SK-N-SH (cell line): ENCODE measurements at regions not wholly inside any gene's neighbourhood (a gene's known extent, or its start where the extent isn't known, plus 50 kb on each side); places are given as distances from the start of the nearest gene placed in this dataset.

Experiments
- CHD2 ChIP-seq: fragments of 150-350 bp; IDR thresholded peaks from 2 replicates; pipeline ENCODE4 v1.6.1; 2018; ENCODE audit warnings: low read length; ENCODE audit not compliant: partially characterized antibody
- CTCF ChIP-seq: fragments of 200-600 bp; sonication (generic); IDR thresholded peaks from 2 replicates; pipeline ENCODE4 v1.6.1; 2017; ENCODE audit warnings: antibody characterized with exemption, mild to moderate bottlenecking, moderate library complexity
- ELF1 ChIP-seq: IDR thresholded peaks from 2 replicates; pipeline ENCODE4 v1.4.0; 2012
- EP300 ChIP-seq, 2 experiments: IDR thresholded peaks; 2 replicates each; pipeline versions ENCODE4 v1.4.0 to v1.6.1; 2012; ENCODE audit warnings: borderline replicate concordance in 1 of 2, low read depth in 1 of 2, low read length in 1 of 2
- EZH2phosphoT487 ChIP-seq: fragments of 200-600 bp; sonication (generic); IDR thresholded peaks from 2 replicates; pipeline ENCODE4 v1.6.1; 2017; ENCODE audit warnings: low read depth, mixed run types, mild to moderate bottlenecking, antibody characterized with exemption, moderate library complexity, borderline replicate concordance
- FOSL2 ChIP-seq: IDR thresholded peaks from 2 replicates; pipeline ENCODE4 v1.4.0; 2012; ENCODE audit warnings: low read depth, mild to moderate bottlenecking, moderate library complexity, borderline replicate concordance
- GATA2 ChIP-seq: sonication (generic); formaldehyde crosslinking; IDR thresholded peaks from 2 replicates; pipeline ENCODE4 v1.5.0; 2020; ENCODE audit warnings: mild to moderate bottlenecking, missing genetic modification reagents
- MAX ChIP-seq: IDR thresholded peaks from 2 replicates; pipeline ENCODE4 v1.4.0; 2012; ENCODE audit warnings: low read depth
- POLR2AphosphoS5 ChIP-seq: IDR thresholded peaks from 2 replicates; pipeline ENCODE4 v1.6.1; 2012; ENCODE audit warnings: low read depth, low read length
- REST ChIP-seq: IDR thresholded peaks from 2 replicates; pipeline ENCODE4 v1.6.1; 2012; ENCODE audit warnings: mild to moderate bottlenecking, low read depth, low read length, moderate library complexity
- SIN3A ChIP-seq: IDR thresholded peaks from 2 replicates; pipeline ENCODE4 v1.6.1; 2012; ENCODE audit warnings: low read depth, mild to moderate bottlenecking, low read length, moderate library complexity, borderline replicate concordance
- TEAD4 ChIP-seq: IDR thresholded peaks from 2 replicates; pipeline ENCODE4 v1.4.0; 2012; ENCODE audit warnings: mild to moderate bottlenecking, borderline replicate concordance; ENCODE audit not compliant: insufficient read depth

- no peak for TF ChIP-seq CTCF
- TF ChIP-seq FOSL2: no peak
- no peak for TF ChIP-seq POLR2AphosphoS5
- no peak for TF ChIP-seq EZH2phosphoT487
- TF ChIP-seq MAX: no peak
- no peak for TF ChIP-seq GATA2 (CRISPR knock-in tag)
- no peak for TF ChIP-seq ELF1
- no peak for TF ChIP-seq SIN3A
- TF ChIP-seq EP300 (IDR thresholded peaks at IDR 0.05; ENCODE audit: borderline replicate concordance in 1 of 2, low read depth in 1 of 2, low read length in 1 of 2): no peak
- TF ChIP-seq CHD2: no peak
- TF ChIP-seq REST: no peak
- no peak for TF ChIP-seq TEAD4
These were observed 165.3 kb upstream of the DYNLRB2 start for GRCh38 chr16:80375513-80375912.
